IPS DF 19.7 (cell line): ENCODE measurements at regions not wholly inside any gene's neighbourhood (a gene's known extent, or its start where the extent isn't known, plus 50 kb on each side); places are given as distances from the start of the nearest gene placed in this dataset.
"Not testable (repeated sequence)": the region's sequence is repeated elsewhere in the genome, so short reads cannot be mapped to it uniquely, and the experiment has no call there.

Experiments
- DNase-seq: peaks from one replicate; pipeline ENCODE4 v3.0.0-alpha.2; 2013; ENCODE audit warnings: low read depth, low spot score

- DNase-seq: no peak
Observed at GRCh38 chr5:138647794-138648410, 72.7 kb upstream of the HSPA9 start.

- no peak for DNase-seq
Observed at GRCh38 chr5:138647261-138647788, 72.1 kb upstream of the HSPA9 start.

GRCh38 chr5:138646671-138647070 lies 71.5 kb upstream of the HSPA9 start:
- DNase-seq: no peak

- DNase-seq: no peak
Observed at GRCh38 chr5:138645778-138646575, 70.8 kb upstream of the HSPA9 start.

- DNase-seq: no peak
Observed at GRCh38 chr5:138643040-138643791, 68.0 kb upstream of the HSPA9 start.

GRCh38 chr5:138641547-138642298 lies 66.5 kb upstream of the HSPA9 start:
- peak; percentile 63 for DNase-seq

GRCh38 chr5:138640646-138641254 lies 65.5 kb upstream of the HSPA9 start:
- DNase-seq: no peak

- no peak for DNase-seq
Observed at GRCh38 chr5:138640138-138640537, 64.9 kb upstream of the HSPA9 start.

- no peak for DNase-seq
Observed at GRCh38 chr5:138639326-138639725, 64.1 kb upstream of the HSPA9 start.

- no peak for DNase-seq
Observed at GRCh38 chr5:138637256-138637655, 62.1 kb upstream of the HSPA9 start.

- DNase-seq: no peak
Observed at GRCh38 chr5:138636398-138636944, 61.3 kb upstream of the HSPA9 start.

- DNase-seq: no peak
Observed at GRCh38 chr5:138635708-138636107, 60.5 kb upstream of the HSPA9 start.

GRCh38 chr5:138635265-138635664 lies 60.1 kb upstream of the HSPA9 start:
- DNase-seq: no peak

GRCh38 chr5:138634804-138635203 lies 59.6 kb upstream of the HSPA9 start:
- DNase-seq: not testable (repeated sequence)

GRCh38 chr5:138632900-138633489 lies 57.8 kb upstream of the HSPA9 start:
- peak; percentile 95 for DNase-seq

GRCh38 chr5:138631096-138631928 lies 56.1 kb upstream of the HSPA9 start:
- no peak for DNase-seq

GRCh38 chr5:138629392-138629791 lies 54.2 kb upstream of the HSPA9 start:
- DNase-seq: no peak

- no peak for DNase-seq
Observed at GRCh38 chr5:138626333-138626944, 51.2 kb upstream of the HSPA9 start.

GRCh38 chr5:138625134-138625533 lies 49.9 kb upstream of the HSPA9 start:
- no peak for DNase-seq
